ENCODE measurements at regions not wholly inside any gene's neighbourhood (a gene's known extent, or its start where the extent isn't known, plus 50 kb on each side); places are given as distances from the start of the nearest gene placed in this dataset.
"Not testable (repeated sequence)": the region's sequence is repeated elsewhere in the genome, so short reads cannot be mapped to it uniquely, and the experiment has no call there.

GRCh38 chr10:4434105-4434504 lies 391.9 kb upstream of the AKR1E2 start:
- no peak for DNase-seq

GRCh38 chr10:4431114-4431863 lies 394.7 kb upstream of the AKR1E2 start:
- DNase-seq: no peak

- DNase-seq: no peak
These were observed 396.4 kb upstream of the AKR1E2 start for GRCh38 chr10:4429571-4429970.

GRCh38 chr10:4427532-4427931 lies 398.5 kb upstream of the AKR1E2 start:
- no peak for DNase-seq

GRCh38 chr10:4426866-4427265 lies 399.1 kb upstream of the AKR1E2 start:
- DNase-seq: no peak

GRCh38 chr10:4409319-4409718 lies 416.7 kb upstream of the AKR1E2 start:
- no peak for DNase-seq

- DNase-seq: no peak
These were observed 418.2 kb upstream of the AKR1E2 start for GRCh38 chr10:4407783-4408182.

- no peak for DNase-seq
These were observed 420.2 kb upstream of the AKR1E2 start for GRCh38 chr10:4405828-4406227.

GRCh38 chr10:4403638-4404252 lies 422.3 kb upstream of the AKR1E2 start:
- no peak for DNase-seq

GRCh38 chr10:4401080-4401479 lies 424.9 kb upstream of the AKR1E2 start:
- not testable (repeated sequence) for DNase-seq

- DNase-seq: no peak
These were observed 426.5 kb upstream of the AKR1E2 start for GRCh38 chr10:4399556-4399955.

- DNase-seq: no peak
These were observed 427.4 kb upstream of the AKR1E2 start for GRCh38 chr10:4398602-4399001.

GRCh38 chr10:4397337-4397736 lies 428.7 kb upstream of the AKR1E2 start:
- DNase-seq: no peak

GRCh38 chr10:4396401-4397283 lies 429.4 kb upstream of the AKR1E2 start:
- DNase-seq: no peak

GRCh38 chr10:4395731-4396130 lies 430.3 kb upstream of the AKR1E2 start:
- no peak for DNase-seq

- not testable (repeated sequence) for DNase-seq
These were observed 431.6 kb upstream of the AKR1E2 start for GRCh38 chr10:4394455-4394854.

- no peak for DNase-seq
These were observed 434.3 kb upstream of the AKR1E2 start for GRCh38 chr10:4391683-4392082.

- no peak for DNase-seq
These were observed 435.8 kb upstream of the AKR1E2 start for GRCh38 chr10:4390219-4390618.

- DNase-seq: no peak
These were observed 440.7 kb upstream of the AKR1E2 start for GRCh38 chr10:4385231-4385870.

GRCh38 chr10:4384245-4384644 lies 441.8 kb upstream of the AKR1E2 start:
- no peak for DNase-seq

- DNase-seq: peak; percentile 10
These were observed 442.3 kb upstream of the AKR1E2 start for GRCh38 chr10:4383651-4384098.

GRCh38 chr10:4382811-4383210 lies 443.2 kb upstream of the AKR1E2 start:
- DNase-seq: no peak

GRCh38 chr10:4373612-4374011 lies 452.4 kb upstream of the AKR1E2 start:
- no peak for DNase-seq
